ENCODE measurements at regions not wholly inside any gene's neighbourhood (a gene's known extent, or its start where the extent isn't known, plus 50 kb on each side); places are given as distances from the start of the nearest gene placed in this dataset.

DNA sequence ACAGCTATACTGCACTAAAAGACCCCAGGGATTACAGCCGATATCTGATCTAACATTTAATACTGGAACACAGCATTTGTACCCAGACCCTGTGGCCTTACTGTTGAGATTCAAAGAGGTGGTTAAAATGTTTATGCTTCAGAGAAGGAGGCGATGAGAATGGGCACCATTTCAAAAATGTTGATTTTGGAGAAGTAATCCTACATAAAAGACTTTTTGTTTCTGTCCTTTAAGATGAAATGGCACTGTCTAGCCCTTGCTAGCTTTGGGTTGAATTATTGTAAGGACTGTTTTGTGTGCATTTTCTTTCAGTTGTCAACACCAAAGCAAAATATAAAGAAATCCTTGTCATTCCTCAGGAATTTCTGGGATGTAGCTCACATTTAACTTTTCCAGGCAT, 288.5 kb upstream of the ANKH start:
- TF ChIP-seq, protein P1, sequence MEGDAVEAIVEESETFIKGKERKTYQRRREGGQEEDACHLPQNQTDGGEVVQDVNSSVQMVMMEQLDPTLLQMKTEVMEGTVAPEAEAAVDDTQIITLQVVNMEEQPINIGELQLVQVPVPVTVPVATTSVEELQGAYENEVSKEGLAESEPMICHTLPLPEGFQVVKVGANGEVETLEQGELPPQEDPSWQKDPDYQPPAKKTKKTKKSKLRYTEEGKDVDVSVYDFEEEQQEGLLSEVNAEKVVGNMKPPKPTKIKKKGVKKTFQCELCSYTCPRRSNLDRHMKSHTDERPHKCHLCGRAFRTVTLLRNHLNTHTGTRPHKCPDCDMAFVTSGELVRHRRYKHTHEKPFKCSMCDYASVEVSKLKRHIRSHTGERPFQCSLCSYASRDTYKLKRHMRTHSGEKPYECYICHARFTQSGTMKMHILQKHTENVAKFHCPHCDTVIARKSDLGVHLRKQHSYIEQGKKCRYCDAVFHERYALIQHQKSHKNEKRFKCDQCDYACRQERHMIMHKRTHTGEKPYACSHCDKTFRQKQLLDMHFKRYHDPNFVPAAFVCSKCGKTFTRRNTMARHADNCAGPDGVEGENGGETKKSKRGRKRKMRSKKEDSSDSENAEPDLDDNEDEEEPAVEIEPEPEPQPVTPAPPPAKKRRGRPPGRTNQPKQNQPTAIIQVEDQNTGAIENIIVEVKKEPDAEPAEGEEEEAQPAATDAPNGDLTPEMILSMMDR (IDR thresholded peaks at IDR 0.05; ENCODE audit: low read depth, low read length, missing control alignments), result no peak
- no peak for DNase-seq (ENCODE audit: low read depth)
- H3K4me3 ChIP-seq (ENCODE audit: low read depth, low read length), result no peak overlapping the region
- in situ Hi-C loops (cut with HindIII; ENCODE audit: low sequenced_read_pairs), result no loop called here

DNA sequence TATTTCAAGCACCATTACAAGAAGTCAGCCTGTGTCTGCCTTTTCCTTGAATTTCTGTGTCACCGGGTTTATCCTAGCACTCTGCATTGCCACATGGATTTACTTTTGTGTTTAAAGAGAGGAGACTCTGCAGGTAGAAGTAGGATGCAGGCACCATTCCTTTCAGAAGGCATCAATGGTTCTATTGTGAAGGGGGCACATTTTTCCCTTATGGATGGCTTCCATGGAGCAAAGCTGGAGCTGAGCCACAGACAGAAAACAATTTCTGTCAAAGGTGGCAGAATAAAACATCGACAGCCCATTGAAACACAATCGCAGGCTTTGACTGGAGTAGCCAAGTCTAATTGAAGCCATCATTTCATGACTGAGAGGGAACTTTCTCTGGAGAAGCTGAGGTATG, 288.0 kb upstream of the ANKH start:
- TF ChIP-seq, protein P1 (IDR thresholded peaks at IDR 0.05; ENCODE audit: low read depth, low read length, missing control alignments), result no peak
- in situ Hi-C loops (cut with HindIII; ENCODE audit: low sequenced_read_pairs), result no loop called here
- no peak for DNase-seq (ENCODE audit: low read depth)
- no peak overlapping the region for H3K4me3 ChIP-seq (ENCODE audit: low read depth, low read length)

DNA sequence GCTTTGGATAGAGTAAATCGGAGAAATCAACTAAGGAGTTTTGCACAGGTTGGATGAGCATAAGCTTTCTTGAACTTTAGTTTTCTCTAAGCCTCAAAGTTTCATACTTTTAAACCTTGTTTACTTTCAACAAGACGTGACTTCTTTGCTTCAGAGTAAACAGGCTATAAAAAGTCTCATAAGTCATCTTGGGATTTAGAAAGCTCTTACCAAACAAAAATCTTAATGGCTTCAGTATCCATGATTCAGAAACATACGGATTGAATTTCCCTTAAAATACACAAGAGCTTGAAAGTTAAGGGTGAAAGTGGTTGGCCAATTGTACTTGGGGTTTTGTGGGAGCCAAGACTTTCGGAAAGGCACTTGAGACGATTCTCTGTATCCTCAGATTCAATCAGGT, 270.9 kb upstream of the ANKH start:
- in situ Hi-C loops (cut with HindIII; ENCODE audit: low sequenced_read_pairs), result no loop called here
- TF ChIP-seq, protein P1 (IDR thresholded peaks at IDR 0.05; ENCODE audit: low read depth, low read length, missing control alignments), result no peak
- H3K4me3 ChIP-seq (ENCODE audit: low read depth, low read length), result no peak overlapping the region
- no peak for DNase-seq (ENCODE audit: low read depth)

DNA sequence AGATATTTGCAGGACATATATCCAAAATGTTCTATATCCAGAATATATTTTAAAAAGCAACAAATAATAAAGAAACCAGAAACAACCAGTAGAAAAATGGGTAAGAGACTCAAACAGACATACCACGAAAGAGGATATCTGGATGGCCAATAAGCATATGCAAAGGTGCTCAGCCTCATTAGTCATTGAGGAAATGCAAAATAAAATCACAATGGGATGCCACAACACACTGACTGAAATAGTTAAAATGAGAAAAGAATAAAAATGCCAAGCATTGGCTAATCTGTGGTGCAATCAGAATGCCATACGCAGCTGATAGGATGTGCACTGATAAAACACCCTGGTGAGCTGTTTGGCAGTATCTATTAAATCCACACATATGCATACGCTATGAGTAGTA, 265.8 kb upstream of the ANKH start:
- in situ Hi-C loops (cut with HindIII; ENCODE audit: low sequenced_read_pairs), result no loop called here

DNA sequence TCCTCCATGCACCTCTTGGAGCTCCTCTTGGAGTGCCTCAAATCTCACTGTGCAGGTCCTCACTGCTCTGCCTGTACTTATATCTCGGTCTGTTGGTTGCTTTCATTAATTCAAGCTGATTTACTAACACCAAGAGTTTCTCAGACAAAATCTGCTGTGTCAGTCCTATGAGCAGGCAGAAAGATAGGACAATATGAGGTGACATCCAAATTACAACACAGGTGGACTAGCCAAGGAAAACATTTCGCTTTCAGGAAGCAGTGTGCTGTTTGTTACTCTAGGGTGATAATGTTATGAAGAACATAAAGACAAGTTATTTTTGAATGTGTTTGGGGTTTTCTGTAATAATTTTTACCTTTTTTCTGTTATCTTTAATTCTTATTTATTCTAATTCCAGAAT, 264.1 kb upstream of the ANKH start:
- no peak overlapping the region for H3K4me3 ChIP-seq (ENCODE audit: low read depth, low read length)
- TF ChIP-seq, protein P1 (IDR thresholded peaks at IDR 0.05; ENCODE audit: low read depth, low read length, missing control alignments), result no peak
- no peak for DNase-seq (ENCODE audit: low read depth)
- in situ Hi-C loops (cut with HindIII; ENCODE audit: low sequenced_read_pairs), result no loop called here

More for the DNA sequence above, 265.8 kb upstream of the ANKH start:
- no peak for DNase-seq (ENCODE audit: low read depth)
- H3K4me3 ChIP-seq (ENCODE audit: low read depth, low read length), result no peak overlapping the region
- TF ChIP-seq, protein P1 (IDR thresholded peaks at IDR 0.05; ENCODE audit: low read depth, low read length, missing control alignments), result no peak

DNA sequence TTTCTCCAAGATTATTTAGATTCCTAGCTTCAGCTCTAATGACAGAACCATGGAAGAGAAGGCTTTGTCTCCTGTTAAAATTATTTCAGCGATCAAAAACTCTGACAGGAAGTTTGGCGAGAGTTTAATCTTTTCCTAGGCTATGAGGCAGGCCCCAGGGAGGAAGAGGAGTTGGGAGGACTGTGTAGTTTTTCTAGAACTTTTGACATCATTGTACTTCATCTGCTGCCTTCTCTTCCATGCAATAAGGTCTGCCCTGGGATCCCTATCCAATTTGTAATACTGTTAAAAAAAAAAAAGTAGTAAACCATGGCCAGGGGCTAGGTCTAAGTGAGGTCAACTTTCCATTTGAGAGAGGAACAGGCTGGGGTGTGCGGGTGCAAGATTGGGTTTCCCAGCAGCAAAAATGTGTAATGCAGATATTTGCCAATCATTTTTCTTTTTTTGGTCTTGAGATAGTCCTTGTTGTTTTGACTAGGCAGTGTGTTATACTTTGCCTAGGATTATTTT, 261.9 kb upstream of the ANKH start:
- TF ChIP-seq, protein P1 (IDR thresholded peaks at IDR 0.05; ENCODE audit: low read depth, low read length, missing control alignments), result no peak
- in situ Hi-C loops (cut with HindIII; ENCODE audit: low sequenced_read_pairs), result no loop called here

More for the DNA sequence above, 261.9 kb upstream of the ANKH start:
- DNase-seq (ENCODE audit: low read depth), result no peak
- H3K4me3 ChIP-seq (ENCODE audit: low read depth, low read length), result no peak overlapping the region
